Testis (tissue), 2 donors: ENCODE measurements at regions not wholly inside any gene's neighbourhood (a gene's known extent, or its start where the extent isn't known, plus 50 kb on each side); places are given as distances from the start of the nearest gene placed in this dataset.

Experiments used
- CTCF ChIP-seq, 3 experiments: fragments of 450-650 bp in 2 of 3; fragments of 200-600 bp in 1 of 3; sonication (generic) in 1 of 3; IDR thresholded peaks; one replicate each; pipeline ENCODE4 v1.5.1; 2016 to 2019; ENCODE audit warnings: antibody characterized with exemption in 3 of 3, mild to moderate bottlenecking in 2 of 3, moderate library complexity in 1 of 3
- POLR2A ChIP-seq: fragments of 450-650 bp; IDR thresholded peaks from one replicate; pipeline ENCODE4 v1.6.1; 2017; ENCODE audit warnings: antibody characterized with exemption, mild to moderate bottlenecking, moderate library complexity

DNA sequence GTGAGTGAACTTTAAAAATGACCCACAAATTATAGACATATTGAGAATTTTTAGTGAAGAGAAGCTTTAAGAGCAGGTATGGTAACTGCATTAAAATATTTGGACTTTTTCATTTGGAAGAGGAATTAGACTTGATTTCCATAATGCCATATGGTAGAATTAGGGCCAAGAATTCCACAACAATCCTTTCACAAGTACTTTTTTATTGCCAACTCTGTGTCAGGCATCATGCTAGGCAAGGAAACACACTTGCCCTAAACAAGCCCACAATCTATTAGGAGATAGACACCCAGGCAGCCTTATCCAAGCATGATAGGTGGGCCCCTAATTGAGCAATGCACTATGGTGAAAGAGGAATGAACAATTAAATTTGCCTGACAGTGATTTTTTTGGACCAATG is 353.0 kb downstream of the TGFB2 start:
- TF ChIP-seq CTCF (IDR thresholded peaks at IDR 0.05) (no peak), POLR2A (no peak)
